Effector memory CD4-positive, alpha-beta T cell (primary cell): ENCODE measurements at regions not wholly inside any gene's neighbourhood (a gene's known extent, or its start where the extent isn't known, plus 50 kb on each side); places are given as distances from the start of the nearest gene placed in this dataset.
"Not testable (repeated sequence)": the region's sequence is repeated elsewhere in the genome, so short reads cannot be mapped to it uniquely, and the experiment has no call there.

Source experiments
- DNase-seq, 3 donors: peaks; one replicate each; pipeline ENCODE4 v3.0.0-alpha.2; 2020
- H3K27ac ChIP-seq: 2 replicates; pipeline ENCODE4 v1.7.0; 2013; ENCODE audit warnings: mild to moderate bottlenecking, low read length, moderate library complexity; ENCODE audit not compliant: insufficient read depth, poor library complexity, severe bottlenecking
- H3K27me3 ChIP-seq: replicated peaks from 2 replicates; pipeline ENCODE4 v1.7.0; 2013; ENCODE audit warnings: mild to moderate bottlenecking, low read length; ENCODE audit not compliant: insufficient read depth, control insufficient read depth, poor library complexity, severe bottlenecking
- H3K36me3 ChIP-seq: 2 replicates; pipeline ENCODE4 v1.7.0; 2013; ENCODE audit warnings: mild to moderate bottlenecking, low read length, moderate library complexity; ENCODE audit not compliant: control insufficient read depth, insufficient read depth
- H3K4me1 ChIP-seq: 2 replicates; pipeline ENCODE4 v1.7.0; 2013; ENCODE audit warnings: low read length, mild to moderate bottlenecking; ENCODE audit not compliant: control insufficient read depth, insufficient read depth, poor library complexity, severe bottlenecking
- H3K4me3 ChIP-seq: 2 replicates; pipeline ENCODE4 v1.7.0; 2013; ENCODE audit warnings: low read length, low read depth, mild to moderate bottlenecking; ENCODE audit not compliant: insufficient read depth, poor library complexity, severe bottlenecking
- H3K9me3 ChIP-seq: 2 replicates; pipeline ENCODE4 v1.7.0; 2013; ENCODE audit warnings: mild to moderate bottlenecking, low read length, moderate library complexity; ENCODE audit not compliant: control insufficient read depth

DNA sequence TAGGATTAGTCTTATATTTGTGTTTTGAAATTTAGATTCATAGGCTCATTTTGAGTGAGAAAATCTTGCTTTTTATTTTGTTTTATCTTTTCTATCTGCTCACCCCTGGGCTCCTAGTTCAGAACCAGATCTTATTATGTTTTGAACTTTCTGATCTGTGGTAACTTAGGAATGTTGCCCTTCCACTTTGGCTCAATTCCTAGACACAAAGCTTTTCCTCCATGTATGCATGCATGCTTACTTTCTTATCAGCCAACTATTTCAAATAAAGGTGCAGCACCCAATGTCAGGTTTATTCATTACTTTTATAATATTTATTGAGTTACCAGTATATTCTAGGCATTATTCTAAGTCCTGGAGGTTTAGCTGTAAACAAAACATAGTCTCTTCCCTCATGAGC is 374.8 kb upstream of the KIAA1217 start:
- Histone ChIP-seq H3K27me3 (no peaks in the 10 kb centered on the region), H3K36me3 (no peaks in the 10 kb centered on the region), H3K4me3 (no peak overlapping the region), H3K9me3 (no peaks in the 10 kb centered on the region), H3K4me1 (no peaks in the 10 kb centered on the region), H3K27ac (no peak overlapping the region)
- DNase-seq = no peak

- H3K27ac ChIP-seq = no peak overlapping the region
- H3K27me3 ChIP-seq = no peaks in the 10 kb centered on the region
- no peaks in the 10 kb centered on the region for H3K36me3 ChIP-seq
- H3K4me3 ChIP-seq = no peak overlapping the region
- H3K4me1 ChIP-seq = no peaks in the 10 kb centered on the region
- no peak for DNase-seq
- H3K9me3 ChIP-seq = no peaks in the 10 kb centered on the region
These were observed 358.3 kb upstream of the KIAA1217 start for GRCh38 chr10:23850631-23851030.

GRCh38 chr10:23859598-23859997 is 349.3 kb upstream of the KIAA1217 start:
- Histone ChIP-seq H3K27ac (no peak overlapping the region), H3K9me3 (no peaks in the 10 kb centered on the region), H3K36me3 (no peaks in the 10 kb centered on the region), H3K27me3 (no peaks in the 10 kb centered on the region), H3K4me3 (no peak overlapping the region), H3K4me1 (no peaks in the 10 kb centered on the region)
- no peak for DNase-seq

- Histone ChIP-seq H3K27me3 (no peaks in the 10 kb centered on the region), H3K9me3 (no peaks in the 10 kb centered on the region), H3K4me1 (no peaks in the 10 kb centered on the region), H3K36me3 (no peaks in the 10 kb centered on the region), H3K4me3 (no peak overlapping the region), H3K27ac (no peak overlapping the region)
- DNase-seq = no peak
These were observed 344.2 kb upstream of the KIAA1217 start for GRCh38 chr10:23864631-23865147.

GRCh38 chr10:23866985-23867384 is 342.0 kb upstream of the KIAA1217 start:
- not testable (repeated sequence) for DNase-seq, H3K36me3 ChIP-seq

DNA sequence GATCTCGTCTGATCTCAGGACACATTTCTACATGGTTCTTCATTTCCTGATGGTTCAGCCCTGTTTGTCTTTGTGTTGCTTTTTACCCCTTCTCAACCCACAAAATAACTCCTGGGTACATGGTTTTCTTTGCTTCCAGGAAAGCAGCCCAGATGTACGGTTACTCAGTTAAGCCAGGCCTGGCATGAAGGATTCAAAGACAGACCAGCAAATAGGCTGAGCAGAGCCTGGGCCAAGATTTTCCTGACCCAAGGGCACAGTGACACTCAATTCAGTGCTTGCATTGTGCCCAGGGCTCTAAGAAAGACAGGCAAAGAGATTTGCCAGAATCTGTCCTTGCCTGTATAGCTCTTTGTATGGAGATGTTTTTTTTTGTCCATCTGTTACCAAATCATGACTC is 340.8 kb upstream of the KIAA1217 start:
- H3K9me3 ChIP-seq = no peaks in the 10 kb centered on the region
- DNase-seq = no peak
- H3K4me3 ChIP-seq = no peak overlapping the region
- H3K27me3 ChIP-seq = no peaks in the 10 kb centered on the region
- H3K4me1 ChIP-seq = no peaks in the 10 kb centered on the region
- H3K36me3 ChIP-seq = no peaks in the 10 kb centered on the region
- H3K27ac ChIP-seq = no peak overlapping the region

More at GRCh38 chr10:23866985-23867384, 342.0 kb upstream of the KIAA1217 start:
- not testable (repeated sequence) for H3K4me1 ChIP-seq, H3K4me3 ChIP-seq, H3K9me3 ChIP-seq, H3K27me3 ChIP-seq, H3K27ac ChIP-seq

- no peak for DNase-seq
- Histone ChIP-seq H3K27ac (no peak overlapping the region), H3K9me3 (no peaks in the 10 kb centered on the region), H3K4me1 (no peaks in the 10 kb centered on the region), H3K27me3 (no peaks in the 10 kb centered on the region), H3K36me3 (no peaks in the 10 kb centered on the region), H3K4me3 (no peak overlapping the region)
These were observed 339.4 kb upstream of the KIAA1217 start for GRCh38 chr10:23869548-23869947.

DNA sequence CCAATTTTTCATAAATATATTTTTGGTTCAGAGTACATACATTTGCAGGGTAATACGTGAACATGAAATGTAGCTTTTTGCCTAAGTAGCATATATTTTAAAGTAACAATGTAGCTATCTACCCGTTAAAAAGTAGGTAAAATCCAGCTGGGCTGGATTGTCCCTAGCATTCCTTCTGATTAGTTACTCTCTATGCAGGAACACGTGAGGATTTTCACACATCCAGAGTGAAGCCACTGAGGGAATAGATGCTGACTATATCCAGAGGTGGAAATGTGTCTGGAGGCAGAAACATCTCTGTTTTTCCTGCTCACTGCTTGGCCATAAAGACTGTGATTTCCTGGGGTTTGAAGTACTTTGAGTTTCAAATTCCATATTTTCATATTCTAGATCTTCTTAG is 338.9 kb upstream of the KIAA1217 start:
- no peak for DNase-seq
- no peak overlapping the region for H3K27ac ChIP-seq
- H3K4me3 ChIP-seq = no peak overlapping the region
- no peaks in the 10 kb centered on the region for H3K36me3 ChIP-seq
- H3K9me3 ChIP-seq = no peaks in the 10 kb centered on the region
- no peaks in the 10 kb centered on the region for H3K27me3 ChIP-seq
- no peaks in the 10 kb centered on the region for H3K4me1 ChIP-seq

GRCh38 chr10:23870651-23871610 is 338.0 kb upstream of the KIAA1217 start:
- Histone ChIP-seq H3K36me3 (no peaks in the 10 kb centered on the region), H3K27me3 (no peaks in the 10 kb centered on the region), H3K4me1 (no peaks in the 10 kb centered on the region), H3K27ac (no peak overlapping the region), H3K4me3 (no peak overlapping the region), H3K9me3 (no peaks in the 10 kb centered on the region)
- no peak for DNase-seq

GRCh38 chr10:23872290-23872689 is 336.6 kb upstream of the KIAA1217 start:
- DNase-seq = no peak
- Histone ChIP-seq H3K9me3 (no peaks in the 10 kb centered on the region), H3K4me1 (no peaks in the 10 kb centered on the region), H3K36me3 (no peaks in the 10 kb centered on the region), H3K4me3 (no peak overlapping the region), H3K27me3 (no peaks in the 10 kb centered on the region), H3K27ac (no peak overlapping the region)
